ENCODE measurements at regions not wholly inside any gene's neighbourhood (a gene's known extent, or its start where the extent isn't known, plus 50 kb on each side); places are given as distances from the start of the nearest gene placed in this dataset.

GRCh38 chr7:67841896-67842295, 845.3 kb downstream of the TYW1 start:
- intact Hi-C loops (cut with DNase I): no loop called here
- no peak for DNase-seq

GRCh38 chr7:67842571-67842970, 845.9 kb downstream of the TYW1 start:
- intact Hi-C loops (cut with DNase I): no loop called here
- no peak for DNase-seq

GRCh38 chr7:67843001-67843565, 846.5 kb downstream of the TYW1 start:
- intact Hi-C loops (cut with DNase I): no loop called here
- DNase-seq: no peak

- intact Hi-C loops (cut with DNase I): no loop called here
- DNase-seq: no peak
Observed at GRCh38 chr7:67843615-67844014, 847.0 kb downstream of the TYW1 start.

- no peak for DNase-seq
Observed at GRCh38 chr7:67847092-67847787, 850.6 kb downstream of the TYW1 start.

GRCh38 chr7:67854221-67855178, 857.9 kb downstream of the TYW1 start:
- intact Hi-C loops (cut with DNase I): no loop called here
- DNase-seq: peak in 38 of 42 donors; percentile 9 to 83 (median 37)

More at GRCh38 chr7:67847092-67847787, 850.6 kb downstream of the TYW1 start:
- intact Hi-C loops (cut with DNase I): no loop called here

GRCh38 chr7:67855322-67855721, 858.7 kb downstream of the TYW1 start:
- no peak for DNase-seq

GRCh38 chr7:67856046-67856445, 859.4 kb downstream of the TYW1 start:
- intact Hi-C loops (cut with DNase I): no loop called here
- no peak for DNase-seq

More at GRCh38 chr7:67855322-67855721, 858.7 kb downstream of the TYW1 start:
- intact Hi-C loops (cut with DNase I): no loop called here

- intact Hi-C loops (cut with DNase I): no loop called here
- no peak for DNase-seq
Observed at GRCh38 chr7:67857698-67858097, 861.1 kb downstream of the TYW1 start.

- intact Hi-C loops (cut with DNase I): no loop called here
- peak in 18 of 42 donors; percentile 2 to 57 (median 18) for DNase-seq
Observed at GRCh38 chr7:67858931-67859330, 862.3 kb downstream of the TYW1 start.

GRCh38 chr7:67863911-67864310, 867.3 kb downstream of the TYW1 start:
- DNase-seq: peak in 38 of 42 donors; percentile 11 to 83 (median 44)
- intact Hi-C loops (cut with DNase I): no loop called here

- peak in 1 of 42 donors; percentile 10 for DNase-seq
- intact Hi-C loops (cut with DNase I): no loop called here
Observed at GRCh38 chr7:67866054-67866453, 869.4 kb downstream of the TYW1 start.

- DNase-seq: peak in 1 of 42 donors; percentile 3
- intact Hi-C loops (cut with DNase I): no loop called here
Observed at GRCh38 chr7:67866812-67867211, 870.2 kb downstream of the TYW1 start.

GRCh38 chr7:67870396-67870795, 873.8 kb downstream of the TYW1 start:
- no peak for DNase-seq
- intact Hi-C loops (cut with DNase I): no loop called here

- intact Hi-C loops (cut with DNase I): no loop called here
- no peak for DNase-seq
Observed at GRCh38 chr7:67875558-67875957, 878.9 kb downstream of the TYW1 start.

GRCh38 chr7:67878808-67879207, 882.2 kb downstream of the TYW1 start:
- intact Hi-C loops (cut with DNase I): no loop called here
- DNase-seq: no peak

- DNase-seq: no peak
- intact Hi-C loops (cut with DNase I): no loop called here
Observed at GRCh38 chr7:67882843-67883242, 886.2 kb downstream of the TYW1 start.

GRCh38 chr7:67890316-67890715, 893.7 kb downstream of the TYW1 start:
- intact Hi-C loops (cut with DNase I): no loop called here

GRCh38 chr7:67894746-67895145, 898.1 kb downstream of the TYW1 start:
- intact Hi-C loops (cut with DNase I): no loop called here
- DNase-seq: no peak

More at GRCh38 chr7:67890316-67890715, 893.7 kb downstream of the TYW1 start:
- DNase-seq: no peak

GRCh38 chr7:67896721-67897120, 900.1 kb downstream of the TYW1 start:
- intact Hi-C loops (cut with DNase I): no loop called here
- DNase-seq: no peak

Data from head of caudate nucleus (tissue), 42 donors.